ENCODE measurements at regions not wholly inside any gene's neighbourhood (a gene's known extent, or its start where the extent isn't known, plus 50 kb on each side); places are given as distances from the start of the nearest gene placed in this dataset.

GRCh38 chr11:116187026-116187425 lies 585.8 kb downstream of the BUD13 start:
- H3K27me3 Mint-ChIP-seq (ENCODE audit: insufficient read depth): peaks cover 7% of the 10 kb centered on the region

DNA sequence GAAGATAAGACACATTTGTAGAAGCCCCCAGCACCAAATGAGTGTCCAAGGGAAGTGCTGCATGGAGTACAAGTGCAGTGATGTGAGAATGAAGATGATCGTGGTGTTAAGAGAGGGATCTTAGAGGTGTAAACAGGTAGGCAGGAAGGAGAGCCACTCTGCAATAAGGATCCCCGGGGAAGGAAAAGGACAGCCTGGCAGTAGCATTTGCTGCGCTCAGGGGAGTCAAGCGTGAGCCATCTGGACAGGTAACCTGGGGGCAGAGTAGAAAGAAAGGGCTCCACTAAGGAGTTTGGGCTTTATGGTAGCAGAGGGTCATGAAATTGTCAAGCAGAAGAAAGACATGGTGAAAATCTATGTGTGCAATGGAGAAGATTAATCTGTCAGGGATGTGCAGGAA lies 587.2 kb downstream of the BUD13 start:
- 92 to 96% methylated on average over 4 of the region's 4 CpGs for WGBS, 2 experiments (ENCODE audit: insufficient coverage in 1 of 2, insufficient read length in 1 of 2)
- Histone ChIP-seq H3K36me3 (ENCODE audit: control insufficient read depth, insufficient read depth, low read length) (no peaks in the 10 kb centered on the region), H3K9me3 (ENCODE audit: control insufficient read depth, low read length) (no peaks in the 10 kb centered on the region), H3K4me1 (ENCODE audit: control insufficient read depth, insufficient read depth, low read length) (peaks cover 15% of the 10 kb centered on the region), H3K4me3 (ENCODE audit: low read length) (no peak overlapping the region), H3K27me3 (ENCODE audit: control insufficient read depth, insufficient read depth, low read length, poor library complexity, severe bottlenecking) (no peaks in the 10 kb centered on the region), H3K27ac (ENCODE audit: low read depth, low read length) (no peak overlapping the region), H3K9ac (ENCODE audit: extremely low read depth, low read length, poor library complexity, severe bottlenecking) (no peak overlapping the region)
- Mint-ChIP-seq H3K27ac (no peak overlapping the region), H3K4me1 (peaks cover 32% of the 10 kb centered on the region), H3K27me3 (ENCODE audit: insufficient read depth) (peaks cover 2% of the 10 kb centered on the region), H3K4me3 (no peak overlapping the region), H3K9me3 (no peaks in the 10 kb centered on the region), H3K36me3 (ENCODE audit: low read depth) (no peaks in the 10 kb centered on the region)
- no peak for TF ChIP-seq CTCF (conservative IDR thresholded peaks at IDR 0.05)
- DNase-seq: no peak

More at GRCh38 chr11:116187026-116187425, 585.8 kb downstream of the BUD13 start:
- Mint-ChIP-seq H3K9me3 (no peaks in the 10 kb centered on the region), H3K4me1 (peaks cover 21% of the 10 kb centered on the region), H3K27ac (no peak overlapping the region), H3K36me3 (ENCODE audit: low read depth) (no peaks in the 10 kb centered on the region), H3K4me3 (no peak overlapping the region)
- Histone ChIP-seq H3K27me3 (ENCODE audit: control insufficient read depth, insufficient read depth, low read length, poor library complexity, severe bottlenecking) (peaks cover 2% of the 10 kb centered on the region), H3K4me3 (ENCODE audit: low read length) (no peak overlapping the region), H3K36me3 (ENCODE audit: control insufficient read depth, insufficient read depth, low read length) (no peaks in the 10 kb centered on the region), H3K4me1 (ENCODE audit: control insufficient read depth, insufficient read depth, low read length) (peaks cover 6% of the 10 kb centered on the region), H3K27ac (ENCODE audit: low read depth, low read length) (no peak overlapping the region), H3K9ac (ENCODE audit: extremely low read depth, low read length, poor library complexity, severe bottlenecking) (no peak overlapping the region), H3K9me3 (ENCODE audit: control insufficient read depth, low read length) (no peaks in the 10 kb centered on the region)
- DNase-seq: no peak
- WGBS, 2 experiments (ENCODE audit: insufficient coverage in 1 of 2, insufficient read length in 1 of 2): 80 to 89% methylated on average over 1 to 2 of the region's 2 CpGs
- no peak for TF ChIP-seq CTCF (conservative IDR thresholded peaks at IDR 0.05)

DNA sequence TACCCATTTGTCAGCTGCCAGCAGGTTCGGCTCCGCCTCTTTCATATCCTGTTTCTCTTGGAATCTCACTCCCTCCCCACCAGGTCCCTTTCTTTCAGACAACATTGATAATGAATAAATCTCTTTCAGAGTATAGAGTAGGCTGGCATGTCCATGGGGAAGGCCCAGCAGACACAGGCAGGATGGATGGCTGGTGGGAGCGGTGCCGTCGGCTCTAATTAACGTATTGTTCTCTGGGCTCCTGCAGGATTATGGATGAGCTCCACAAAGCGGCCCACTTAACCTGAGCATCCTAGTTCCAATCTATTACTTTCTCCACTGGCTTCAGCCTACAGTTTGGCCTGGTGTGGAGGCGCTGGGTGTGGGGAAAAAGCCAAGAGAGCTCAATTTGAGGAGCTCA lies 588.0 kb downstream of the BUD13 start:
- no peak overlapping the region for H3K27ac ChIP-seq (ENCODE audit: low read depth, low read length)
- no peak overlapping the region for H3K9ac ChIP-seq (ENCODE audit: extremely low read depth, low read length, poor library complexity, severe bottlenecking)
- Mint-ChIP-seq H3K4me1 (peaks cover 33% of the 10 kb centered on the region), H3K27me3 (ENCODE audit: insufficient read depth) (peaks cover 2% of the 10 kb centered on the region), H3K9me3 (no peaks in the 10 kb centered on the region), H3K27ac (no peak overlapping the region), H3K36me3 (ENCODE audit: low read depth) (no peaks in the 10 kb centered on the region), H3K4me3 (no peak overlapping the region)
- peaks cover 19% of the 10 kb centered on the region for H3K4me1 ChIP-seq (ENCODE audit: control insufficient read depth, insufficient read depth, low read length)
- no peaks in the 10 kb centered on the region for H3K9me3 ChIP-seq (ENCODE audit: control insufficient read depth, low read length)
- H3K4me3 ChIP-seq (ENCODE audit: low read length): no peak overlapping the region
- TF ChIP-seq CTCF (conservative IDR thresholded peaks at IDR 0.05): no peak
- no peak for DNase-seq
- 90 to 100% methylated on average over 1 to 8 of the region's 8 CpGs for WGBS, 2 experiments (ENCODE audit: insufficient coverage in 1 of 2, insufficient read length in 1 of 2)
- H3K36me3 ChIP-seq (ENCODE audit: control insufficient read depth, insufficient read depth, low read length): no peaks in the 10 kb centered on the region
- H3K27me3 ChIP-seq (ENCODE audit: control insufficient read depth, insufficient read depth, low read length, poor library complexity, severe bottlenecking): no peaks in the 10 kb centered on the region

Measured in endodermal cell (in vitro differentiated cells).